ENCODE measurements at regions not wholly inside any gene's neighbourhood (a gene's known extent, or its start where the extent isn't known, plus 50 kb on each side); places are given as distances from the start of the nearest gene placed in this dataset.

DNA sequence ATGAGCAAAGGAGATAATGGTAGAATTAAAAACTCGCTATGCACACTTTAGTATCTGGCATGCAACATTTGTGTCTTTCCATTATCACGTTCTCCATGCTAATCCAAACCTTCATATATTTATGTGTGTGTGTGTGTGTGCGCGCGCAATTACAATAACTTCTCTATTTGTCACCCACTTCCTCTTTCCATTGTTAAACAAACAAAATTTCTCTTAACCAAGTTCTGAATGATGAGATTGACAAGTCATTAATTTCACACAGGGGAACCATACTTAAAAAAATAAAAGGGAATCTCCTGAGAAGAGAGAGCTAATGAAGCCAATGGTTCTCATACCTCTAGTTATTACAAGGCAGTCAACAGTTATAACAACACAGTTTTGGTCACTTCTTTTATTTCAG lies 575.9 kb upstream of the MDGA2 start:
- no peak for TF ChIP-seq EZH2 (IDR thresholded peaks at IDR 0.05)
- TF ChIP-seq, protein P1, sequence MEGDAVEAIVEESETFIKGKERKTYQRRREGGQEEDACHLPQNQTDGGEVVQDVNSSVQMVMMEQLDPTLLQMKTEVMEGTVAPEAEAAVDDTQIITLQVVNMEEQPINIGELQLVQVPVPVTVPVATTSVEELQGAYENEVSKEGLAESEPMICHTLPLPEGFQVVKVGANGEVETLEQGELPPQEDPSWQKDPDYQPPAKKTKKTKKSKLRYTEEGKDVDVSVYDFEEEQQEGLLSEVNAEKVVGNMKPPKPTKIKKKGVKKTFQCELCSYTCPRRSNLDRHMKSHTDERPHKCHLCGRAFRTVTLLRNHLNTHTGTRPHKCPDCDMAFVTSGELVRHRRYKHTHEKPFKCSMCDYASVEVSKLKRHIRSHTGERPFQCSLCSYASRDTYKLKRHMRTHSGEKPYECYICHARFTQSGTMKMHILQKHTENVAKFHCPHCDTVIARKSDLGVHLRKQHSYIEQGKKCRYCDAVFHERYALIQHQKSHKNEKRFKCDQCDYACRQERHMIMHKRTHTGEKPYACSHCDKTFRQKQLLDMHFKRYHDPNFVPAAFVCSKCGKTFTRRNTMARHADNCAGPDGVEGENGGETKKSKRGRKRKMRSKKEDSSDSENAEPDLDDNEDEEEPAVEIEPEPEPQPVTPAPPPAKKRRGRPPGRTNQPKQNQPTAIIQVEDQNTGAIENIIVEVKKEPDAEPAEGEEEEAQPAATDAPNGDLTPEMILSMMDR (IDR thresholded peaks at IDR 0.05) = no peak

Data from neural progenitor cell (in vitro differentiated cells).